Keratinocyte (primary cell): ENCODE measurements at regions not wholly inside any gene's neighbourhood (a gene's known extent, or its start where the extent isn't known, plus 50 kb on each side); places are given as distances from the start of the nearest gene placed in this dataset.

Experiments used
- DNase-seq: peaks from one replicate; pipeline ENCODE4 v3.0.0-alpha.2; 2011; ENCODE audit warnings: low read depth, missing footprints, low spot score
- FAIRE-seq: peaks from 2 replicates; lab custom pipeline; 2011; peaks lifted over from hg19 to GRCh38; lab: Jason Lieb, UNC
- H2AFZ ChIP-seq: 2 replicates; pipeline ENCODE4 v1.6.0; 2012; ENCODE audit warnings: low read length, control low read depth, inconsistent platforms; ENCODE audit not compliant: control insufficient read depth
- H3K27ac ChIP-seq: 2 replicates; pipeline ENCODE4 v1.5.1; 2011; ENCODE audit warnings: low read length; ENCODE audit not compliant: control insufficient read depth, insufficient read depth
- H3K27me3 ChIP-seq: 3 replicates; pipeline ENCODE4 v1.6.0; 2011; ENCODE audit warnings: low read length; ENCODE audit not compliant: control insufficient read depth, insufficient read depth; ENCODE audit errors: extremely low read depth
- H3K36me3 ChIP-seq, 2 experiments: 2 replicates in 1 of 2; 3 replicates in 1 of 2; pipeline ENCODE4 v1.5.1; 2011; ENCODE audit warnings: low read length in 2 of 2, mild to moderate bottlenecking in 1 of 2; ENCODE audit not compliant: control insufficient read depth in 2 of 2, insufficient read depth in 2 of 2; ENCODE audit errors: extremely low read depth in 1 of 2
- H3K4me1 ChIP-seq: 3 replicates; pipeline ENCODE4 v1.5.1; 2011; ENCODE audit warnings: low read length; ENCODE audit not compliant: control insufficient read depth, insufficient read depth; ENCODE audit errors: extremely low read depth
- H3K4me2 ChIP-seq: 3 replicates; pipeline ENCODE4 v1.6.0; 2011; ENCODE audit warnings: low read depth, low read length; ENCODE audit not compliant: control insufficient read depth, insufficient read depth; ENCODE audit errors: extremely low read depth
- H3K4me3 ChIP-seq, 3 experiments: fragments of 200-600 bp in 1 of 3; sonication (generic) in 1 of 3; 2 replicates in 2 of 3; 3 replicates in 1 of 3; pipeline ENCODE4 v1.5.1; 2011 to 2016; ENCODE audit warnings: low read length in 3 of 3, mild to moderate bottlenecking in 3 of 3, control low read depth in 2 of 3, inconsistent platforms in 1 of 3, low read depth in 1 of 3, mixed read lengths in 1 of 3, mixed run types in 1 of 3, moderate library complexity in 1 of 3; ENCODE audit not compliant: control insufficient read depth in 2 of 3, insufficient read depth in 2 of 3; ENCODE audit errors: extremely low read depth in 1 of 3
- H3K79me2 ChIP-seq: 2 replicates; pipeline ENCODE4 v1.6.0; 2012; ENCODE audit warnings: low read length; ENCODE audit not compliant: control insufficient read depth, insufficient read depth
- H3K9ac ChIP-seq: 3 replicates; pipeline ENCODE4 v1.6.0; 2011; ENCODE audit warnings: low read length; ENCODE audit not compliant: control insufficient read depth, insufficient read depth; ENCODE audit errors: extremely low read depth
- H3K9me1 ChIP-seq: 3 replicates; pipeline ENCODE4 v1.6.0; 2011; ENCODE audit warnings: low read length; ENCODE audit not compliant: control insufficient read depth, insufficient read depth; ENCODE audit errors: extremely low read depth
- H3K9me3 ChIP-seq: 2 replicates; pipeline ENCODE4 v1.5.1; 2012; ENCODE audit warnings: low read depth, low read length; ENCODE audit not compliant: control insufficient read depth
- H4K20me1 ChIP-seq: 3 replicates; pipeline ENCODE4 v1.6.0; 2011; ENCODE audit warnings: low read length; ENCODE audit not compliant: control insufficient read depth, insufficient read depth; ENCODE audit errors: extremely low read depth
- CTCF ChIP-seq, 3 experiments: IDR thresholded peaks in 1 of 3; conservative IDR thresholded peaks in 1 of 3; optimal IDR thresholded peaks in 1 of 3; 2 replicates in 2 of 3; 3 replicates in 1 of 3; pipeline versions ENCODE3 to v1.5.1; 2011; ENCODE audit warnings: low read length in 3 of 3, mild to moderate bottlenecking in 3 of 3, moderate library complexity in 2 of 3, control low read depth in 1 of 3, inconsistent platforms in 1 of 3; ENCODE audit not compliant: insufficient read depth in 2 of 3; ENCODE audit errors: extremely low read depth in 1 of 3
- EZH2 ChIP-seq: IDR thresholded peaks from one replicate; pipeline ENCODE4 v1.6.1; 2012; ENCODE audit warnings: inconsistent platforms, mild to moderate bottlenecking, low read length, moderate library complexity
- dilution Hi-C: fragments of 300-500 bp; cut with MboI; formaldehyde crosslinking; loops from one replicate; pipeline ENCODE4 v1.7.0; 2020; ENCODE audit warnings: low sequenced_read_pairs; ENCODE audit not compliant: extremely low pct_ligation_motif_present

- FAIRE-seq = no peak
- Histone ChIP-seq H3K4me3 (no peak overlapping the region), H3K9me1 (no peaks in the 10 kb centered on the region), H3K9ac (no peak overlapping the region), H3K27me3 (no peaks in the 10 kb centered on the region), H3K36me3 (no peaks in the 10 kb centered on the region), H3K4me1 (peaks cover 38% of the 10 kb centered on the region), H4K20me1 (no peaks in the 10 kb centered on the region), H3K9me3 (no peaks in the 10 kb centered on the region), H2AFZ (no peak overlapping the region), H3K4me2 (no peak overlapping the region), H3K27ac (peak overlapping the region; percentile 53), H3K79me2 (no peaks in the 10 kb centered on the region)
- dilution Hi-C loops = no loop called here
- TF ChIP-seq CTCF (optimal IDR thresholded peaks at IDR 0.05 in 1 of 3, IDR thresholded peaks at IDR 0.05 in 1 of 3, conservative IDR thresholded peaks at IDR 0.05 in 1 of 3; ENCODE audit: extremely low read depth in 1 of 3, insufficient read depth in 2 of 3, low read length in 3 of 3) (no peak), EZH2 (no peak)
- no peak for DNase-seq
Observed at GRCh38 chr3:191068946-191069813, 129.9 kb upstream of the OSTN start.

- no peaks in the 10 kb centered on the region for H3K27me3 ChIP-seq
- H3K9me1 ChIP-seq = no peaks in the 10 kb centered on the region
- H3K9ac ChIP-seq = no peak overlapping the region
- H3K4me1 ChIP-seq = peaks cover 38% of the 10 kb centered on the region
- no peak overlapping the region for H2AFZ ChIP-seq
- TF ChIP-seq EZH2 (no peak), CTCF (optimal IDR thresholded peaks at IDR 0.05 in 1 of 3, IDR thresholded peaks at IDR 0.05 in 1 of 3, conservative IDR thresholded peaks at IDR 0.05 in 1 of 3; ENCODE audit: extremely low read depth in 1 of 3, insufficient read depth in 2 of 3, low read length in 3 of 3) (no peak)
- H3K4me2 ChIP-seq = no peak overlapping the region
- peak; percentile 90 for FAIRE-seq
- dilution Hi-C loops = no loop called here
- H3K36me3 ChIP-seq = no peaks in the 10 kb centered on the region
- peak; percentile 49 for DNase-seq
- no peaks in the 10 kb centered on the region for H4K20me1 ChIP-seq
- peak overlapping the region; percentile 61 for H3K27ac ChIP-seq
- no peaks in the 10 kb centered on the region for H3K79me2 ChIP-seq
- no peaks in the 10 kb centered on the region for H3K9me3 ChIP-seq
- H3K4me3 ChIP-seq = no peak overlapping the region
Observed at GRCh38 chr3:191066669-191067068, 132.4 kb upstream of the OSTN start.
